ENCODE measurements at regions not wholly inside any gene's neighbourhood (a gene's known extent, or its start where the extent isn't known, plus 50 kb on each side); places are given as distances from the start of the nearest gene placed in this dataset.

DNA sequence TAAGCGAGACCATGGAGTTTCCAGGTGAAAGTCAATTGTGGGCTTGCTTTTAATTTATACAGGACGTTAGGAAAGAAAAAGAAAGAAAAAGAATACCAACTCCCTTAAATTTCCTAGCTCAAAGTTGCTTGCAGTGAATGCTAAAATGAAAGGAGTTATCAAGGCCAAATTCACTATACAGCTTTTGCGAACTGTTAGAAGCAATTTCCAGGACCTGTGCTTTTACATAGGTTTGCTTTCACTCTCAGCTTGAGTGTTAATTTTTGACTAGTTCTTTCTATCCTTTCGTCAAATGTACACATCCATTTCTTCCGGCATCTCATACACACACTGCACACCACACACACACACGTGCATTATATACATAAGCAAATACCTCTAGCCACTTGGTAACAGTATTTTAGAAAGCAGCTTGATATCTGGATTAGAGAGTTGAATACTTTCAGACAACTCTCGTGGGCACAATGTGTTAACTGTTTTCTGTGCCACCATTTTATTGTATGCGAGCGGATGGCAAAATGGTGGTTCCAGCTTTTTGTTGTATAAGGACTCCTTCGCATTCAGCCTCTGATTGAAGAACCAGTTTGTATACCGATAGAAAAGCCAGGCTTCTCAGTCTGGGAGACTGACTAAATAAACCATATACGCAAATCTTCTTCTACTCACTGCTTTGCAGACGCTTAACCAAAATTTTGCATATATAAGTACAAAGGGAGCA is 381.8 kb downstream of the MTX2 start:
- no peak for DNase-seq

DNA sequence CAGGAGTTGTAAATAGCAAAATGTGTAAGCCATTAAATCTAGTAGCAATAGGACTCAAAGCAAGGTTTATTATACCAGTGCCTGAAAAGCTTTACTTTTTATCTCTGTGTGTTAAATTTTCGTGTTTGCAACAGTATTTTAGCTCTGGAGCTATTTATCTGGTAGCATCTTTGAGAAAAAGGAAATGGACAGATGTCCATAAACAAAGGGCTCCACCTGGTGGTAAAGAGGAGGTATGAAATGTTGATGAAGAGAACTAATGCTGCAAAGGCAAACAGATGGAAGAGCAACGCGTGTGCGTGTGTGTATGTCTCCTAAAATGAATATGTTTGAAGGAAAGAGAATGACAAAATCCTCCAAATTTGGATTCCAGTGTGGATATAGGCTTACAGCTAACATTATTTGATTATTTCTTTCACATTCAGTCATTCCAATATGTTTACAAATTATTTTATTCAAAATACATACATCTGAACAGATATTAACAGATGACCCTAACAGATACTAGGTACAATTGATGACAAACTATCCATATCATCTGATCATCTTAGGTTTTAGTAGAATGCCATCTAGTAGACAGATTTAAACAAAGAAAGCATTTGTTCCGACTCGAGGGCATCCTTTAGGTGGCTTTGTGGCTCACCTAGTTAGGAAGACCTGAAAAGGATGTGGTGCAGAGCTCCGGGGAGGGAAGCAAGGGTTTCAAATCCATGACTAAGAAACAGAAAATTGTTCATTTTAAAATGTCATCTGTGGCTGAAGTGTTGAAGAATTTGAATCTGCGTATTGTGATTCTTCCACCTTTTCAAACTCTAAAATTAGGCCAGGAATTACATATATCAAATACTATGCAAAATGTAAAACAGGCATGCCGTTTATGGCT is 383.3 kb downstream of the MTX2 start:
- peak in 1 of 2 donors; percentile 56 for DNase-seq

DNA sequence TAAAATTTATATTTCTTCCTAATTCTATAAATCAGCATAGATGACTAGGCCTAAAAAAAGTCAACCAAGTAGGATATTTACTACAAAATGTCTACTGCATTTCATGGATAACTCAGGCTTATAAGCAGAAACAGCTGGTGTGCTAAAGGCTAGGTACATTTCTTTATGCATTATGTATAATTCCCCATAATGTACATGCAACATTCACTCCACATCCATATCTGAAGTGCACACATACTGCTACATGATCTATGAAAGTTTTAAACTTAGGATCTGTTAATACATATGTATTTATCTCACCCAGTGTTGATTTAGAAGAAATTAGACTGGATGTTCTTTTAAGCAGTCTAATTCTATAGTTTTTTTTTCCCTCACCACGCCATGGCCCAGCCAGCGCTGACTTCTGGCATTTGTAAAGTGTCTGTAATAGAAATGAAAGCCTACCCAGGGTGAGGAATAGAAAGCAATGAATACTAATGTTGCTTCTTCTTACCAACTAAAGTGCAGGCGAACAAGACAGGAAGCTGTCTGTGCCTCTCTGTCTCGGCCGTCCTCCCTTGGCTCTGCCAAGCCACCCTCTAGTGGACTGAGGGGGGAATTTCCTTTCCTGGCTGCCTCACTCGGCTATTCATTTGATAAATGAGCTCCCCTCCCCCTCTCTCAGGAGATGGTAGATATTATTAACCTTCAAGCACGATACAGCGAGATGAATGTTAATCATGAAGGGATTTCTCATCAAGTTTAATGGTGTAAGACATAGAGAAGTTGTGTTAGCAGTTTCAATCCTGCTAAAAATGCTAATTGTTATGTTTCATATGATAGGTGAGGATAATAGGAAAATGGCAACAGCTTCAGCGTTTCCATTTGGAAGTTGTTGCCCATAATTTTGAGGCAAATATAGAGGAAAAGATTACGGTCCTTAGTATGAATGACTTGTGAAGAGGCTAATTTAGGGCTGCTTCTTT is 384.5 kb downstream of the MTX2 start:
- DNase-seq: peak; percentile 27 to 32

DNA sequence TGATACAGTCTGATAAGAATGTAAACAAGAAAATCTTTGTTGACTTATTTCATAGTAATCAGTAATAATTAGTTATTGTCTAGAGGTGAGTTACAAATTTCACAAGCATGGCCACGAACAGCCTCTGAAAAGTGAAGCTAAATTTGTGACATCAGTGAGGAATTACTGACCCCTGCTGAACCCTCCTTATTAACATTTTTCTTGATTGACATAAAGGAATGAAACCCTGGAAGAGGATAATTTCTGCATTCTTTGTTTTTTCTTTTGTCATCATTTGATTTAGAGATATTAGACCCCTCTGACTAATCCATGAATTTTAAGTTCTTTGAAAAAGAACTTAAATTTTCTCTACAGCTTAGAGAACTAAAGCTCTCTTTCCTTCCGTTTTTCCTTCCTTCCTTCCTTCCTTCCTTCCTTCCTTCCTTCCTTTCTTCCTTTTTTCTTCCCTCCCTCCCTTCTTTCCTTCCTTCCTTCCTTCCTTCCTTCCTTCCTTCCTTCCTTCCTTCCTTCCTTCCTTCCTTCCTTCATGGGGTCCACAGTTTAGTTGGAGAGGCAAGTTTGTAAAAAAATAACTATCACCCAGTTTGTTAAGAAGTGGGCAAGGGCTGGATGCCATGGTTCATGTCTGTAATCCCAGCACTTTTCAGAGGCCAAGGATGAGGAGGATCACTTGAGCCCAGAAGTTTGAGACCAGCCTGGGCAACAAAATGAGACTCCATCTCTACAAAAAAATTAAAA is 387.0 kb downstream of the MTX2 start:
- no peak for DNase-seq

DNA sequence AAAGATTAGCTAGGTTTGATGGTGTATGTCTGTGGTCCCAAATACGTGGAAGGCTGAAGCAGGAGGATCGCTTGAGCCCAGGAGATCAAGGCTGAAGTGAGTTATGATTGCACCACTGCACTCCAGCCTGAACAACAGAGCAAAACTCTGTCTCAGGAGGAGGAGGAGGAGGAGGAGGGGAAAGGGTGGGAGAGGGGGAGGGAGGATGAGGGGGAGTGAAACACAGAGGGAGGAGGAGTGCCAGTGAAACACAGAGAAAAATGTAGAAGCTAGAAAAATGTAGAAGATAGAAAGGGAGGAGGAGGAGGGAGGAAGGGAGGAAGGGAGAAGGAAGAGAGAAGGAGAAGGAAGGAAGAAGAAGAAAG is 387.5 kb downstream of the MTX2 start:
- DNase-seq: no peak

DNA sequence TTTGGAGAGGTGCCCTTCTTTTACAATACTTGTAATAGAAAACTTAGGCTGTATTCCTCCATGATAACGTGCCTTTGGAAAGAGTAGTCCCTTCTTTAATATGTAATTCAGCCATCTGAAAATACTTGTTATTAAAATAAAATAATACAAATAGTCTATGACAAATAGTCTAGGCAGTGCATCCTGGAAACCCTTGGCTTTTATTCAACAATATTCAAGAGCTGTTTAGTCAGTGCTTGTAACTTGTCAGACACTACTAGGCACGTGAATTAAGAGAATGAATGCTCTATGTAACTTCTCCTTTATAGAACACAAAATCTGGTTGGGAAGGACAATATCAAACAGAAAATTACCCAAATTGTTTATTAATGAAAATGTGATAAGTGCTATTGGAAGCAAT is 388.2 kb downstream of the MTX2 start:
- DNase-seq: no peak

DNA sequence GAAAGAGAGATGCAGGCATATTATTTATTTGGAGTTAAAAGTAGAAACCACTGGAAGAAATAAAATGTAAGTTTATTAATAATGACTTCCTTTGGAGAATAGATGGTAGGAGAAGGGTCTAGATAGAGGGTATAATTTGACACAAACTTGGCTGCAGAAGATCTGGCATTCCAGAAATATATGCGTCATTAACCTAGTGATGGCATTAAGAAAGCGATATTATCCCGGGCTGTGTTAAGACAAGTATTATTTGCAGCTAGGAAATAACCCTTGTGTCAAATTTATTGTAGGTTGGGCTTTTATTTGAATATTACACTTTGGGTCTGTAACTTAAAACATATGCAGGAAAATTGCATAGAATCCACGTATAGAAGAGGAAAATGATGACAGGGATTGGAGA is 389.5 kb downstream of the MTX2 start:
- DNase-seq: no peak

DNA sequence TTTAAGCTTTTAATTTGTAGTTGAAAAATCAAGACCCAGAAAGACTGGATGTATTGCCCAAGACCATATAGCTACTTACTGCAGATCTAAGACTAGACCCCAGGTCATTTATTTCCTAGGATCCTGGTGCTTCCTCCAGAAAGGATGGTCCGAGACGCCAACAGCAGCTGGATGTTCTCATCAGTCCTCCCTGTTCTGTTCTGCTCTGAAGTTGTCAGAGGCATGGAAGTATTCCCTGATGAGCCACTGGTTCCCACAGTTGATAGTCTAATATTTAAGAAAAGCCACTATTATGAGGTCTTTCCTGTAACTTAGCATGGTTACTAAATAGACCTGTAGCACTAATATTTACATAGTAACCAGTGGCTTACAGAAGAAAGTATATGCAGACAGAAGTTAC is 393.5 kb downstream of the MTX2 start:
- no peak for DNase-seq

DNA sequence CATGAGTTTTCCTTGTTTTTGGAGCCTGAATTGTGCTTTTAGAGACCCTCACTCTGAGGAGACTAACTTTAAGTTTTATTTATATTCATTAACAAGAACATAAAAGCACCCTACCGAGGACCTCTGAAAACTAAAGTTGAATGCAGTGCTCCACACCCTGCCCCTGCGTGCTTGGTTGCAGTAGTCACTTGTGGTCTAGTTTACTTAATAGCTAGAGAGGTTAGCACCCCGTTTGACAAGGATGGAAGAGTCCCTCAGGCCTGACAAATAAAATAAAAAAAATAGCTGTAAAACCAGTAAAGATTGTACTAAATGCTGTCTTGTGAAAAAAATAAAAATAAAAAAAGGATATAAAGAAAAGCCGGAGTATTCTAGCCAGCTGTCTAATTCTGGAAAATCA is 395.2 kb downstream of the MTX2 start:
- no peak for DNase-seq

DNA sequence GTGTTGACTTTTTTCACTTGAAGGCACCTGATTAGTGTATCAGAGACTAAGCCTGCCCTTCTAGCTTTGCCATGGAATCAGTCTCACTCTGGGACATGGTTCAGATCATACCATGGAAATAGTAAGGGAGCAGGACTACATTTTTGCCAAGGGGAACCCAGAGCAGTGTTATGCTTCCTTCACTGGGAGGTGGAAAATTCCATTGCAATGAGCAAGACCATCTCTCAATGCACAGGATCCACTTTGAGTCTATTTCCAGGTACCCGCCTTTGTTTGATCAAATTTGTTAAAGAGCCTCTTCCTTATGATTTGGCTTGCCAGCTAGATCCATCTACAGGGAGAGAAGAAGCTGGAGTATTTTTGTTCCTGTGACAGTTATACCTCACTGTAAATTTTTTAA is 395.8 kb downstream of the MTX2 start:
- DNase-seq: no peak

DNA sequence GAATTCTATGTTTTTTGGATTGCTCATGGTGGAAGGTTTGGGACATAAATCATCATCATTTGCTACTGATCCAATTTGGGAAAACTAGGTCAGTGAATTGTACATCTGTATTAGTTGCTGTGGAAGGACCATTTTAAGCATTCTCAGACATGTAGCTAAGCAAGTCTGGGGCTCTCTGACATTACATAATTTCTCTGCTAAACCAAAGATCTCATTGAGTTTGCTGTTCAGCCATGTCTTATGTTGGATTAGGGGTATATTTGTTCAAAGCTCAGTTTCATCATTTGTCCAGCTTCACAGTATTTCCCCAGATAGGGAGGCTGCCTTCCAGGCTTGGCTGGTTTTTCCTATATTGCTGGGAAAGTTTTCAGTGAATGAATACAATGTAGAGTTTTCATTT is 399.7 kb downstream of the MTX2 start:
- no peak for DNase-seq

DNA sequence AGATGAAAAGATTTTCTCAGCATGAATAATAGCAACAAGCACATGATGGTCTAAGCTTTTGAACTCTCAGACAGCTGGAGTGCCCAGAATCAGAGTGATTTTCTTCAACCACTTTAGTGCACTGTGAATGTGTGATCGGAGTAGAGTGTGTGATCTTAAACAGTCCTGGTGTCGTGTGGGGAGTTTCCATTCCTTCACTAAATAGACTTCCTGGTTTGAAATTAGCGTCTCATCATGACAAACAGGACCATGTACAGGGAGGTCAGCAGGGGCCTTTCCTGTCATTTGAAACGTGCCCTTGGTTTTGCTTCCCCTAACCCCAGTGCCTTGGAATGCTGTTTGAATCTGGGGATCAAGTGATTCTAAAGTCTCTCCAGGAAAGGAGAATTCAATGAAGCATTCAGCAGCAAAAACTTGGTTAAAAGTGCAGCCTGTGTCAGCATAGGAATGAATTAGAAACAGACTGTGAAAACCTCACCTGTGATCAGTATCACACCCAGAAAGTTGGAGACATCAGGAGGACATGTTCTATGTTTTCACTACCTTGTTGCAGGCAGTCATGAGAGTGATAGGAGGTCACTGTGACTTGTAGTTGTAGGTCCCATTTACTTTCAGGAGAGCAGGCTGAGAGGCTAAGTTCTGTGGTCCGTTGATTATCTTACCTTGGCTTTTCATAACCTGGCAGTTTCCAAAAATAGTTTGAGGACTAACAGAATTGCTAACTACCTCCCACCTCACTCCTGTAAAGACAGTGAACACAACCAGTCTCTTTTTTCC is 400.3 kb downstream of the MTX2 start:
- no peak for DNase-seq

DNA sequence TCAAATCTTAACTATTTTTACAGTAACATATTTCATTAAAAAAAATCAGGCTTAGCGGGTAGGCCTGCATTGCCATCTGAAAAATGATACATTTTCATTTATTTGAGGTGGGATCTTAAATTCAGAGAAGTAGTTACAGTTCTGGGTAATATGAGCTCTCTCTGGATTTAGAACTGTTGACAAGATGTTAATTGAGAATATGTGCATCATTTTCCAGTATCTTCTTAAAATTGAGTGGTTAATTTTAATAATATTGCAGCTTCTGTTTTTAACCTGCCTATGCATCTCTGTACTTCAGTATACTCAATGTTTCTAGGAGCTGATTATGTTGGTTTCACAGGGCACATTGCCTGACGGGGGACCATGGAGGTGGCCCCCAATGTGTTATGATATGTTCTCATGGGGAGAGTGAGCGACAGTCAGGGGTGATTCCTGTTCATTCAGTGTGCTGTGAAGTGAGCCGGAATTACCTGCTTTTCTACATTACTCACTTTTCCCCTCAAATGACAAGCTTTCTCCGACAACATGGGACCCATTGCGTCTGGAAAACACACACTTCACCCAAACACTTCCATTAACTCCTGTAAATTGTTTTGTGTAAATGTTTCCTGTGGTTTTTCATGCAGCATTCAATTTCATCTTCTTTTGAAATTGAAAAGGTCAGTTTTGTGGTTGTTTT is 406.2 kb downstream of the MTX2 start:
- DNase-seq: no peak

DNA sequence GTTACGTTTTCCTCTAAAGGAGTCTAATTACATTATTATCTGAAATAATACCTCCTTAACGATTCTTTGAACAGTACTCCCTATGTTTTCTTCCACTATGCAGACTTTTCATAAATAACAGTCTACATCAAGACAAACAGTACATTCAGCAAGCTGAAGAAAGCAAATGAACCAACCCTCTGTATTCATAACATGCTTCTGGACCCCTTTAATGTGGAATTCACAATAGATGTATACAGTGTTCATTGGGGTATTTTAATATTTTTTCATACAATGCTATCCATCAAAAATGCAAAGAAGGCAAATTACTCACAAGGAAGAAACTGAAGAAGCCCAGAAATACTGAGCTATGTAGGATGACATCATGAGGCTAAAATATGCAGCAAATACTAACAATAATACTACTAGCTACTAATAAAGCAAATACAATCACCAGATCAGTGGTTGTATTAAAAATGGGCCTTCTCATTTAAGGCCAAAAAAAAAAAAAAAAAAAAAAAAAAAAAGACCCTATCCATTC is 408.6 kb downstream of the MTX2 start:
- DNase-seq: no peak

DNA sequence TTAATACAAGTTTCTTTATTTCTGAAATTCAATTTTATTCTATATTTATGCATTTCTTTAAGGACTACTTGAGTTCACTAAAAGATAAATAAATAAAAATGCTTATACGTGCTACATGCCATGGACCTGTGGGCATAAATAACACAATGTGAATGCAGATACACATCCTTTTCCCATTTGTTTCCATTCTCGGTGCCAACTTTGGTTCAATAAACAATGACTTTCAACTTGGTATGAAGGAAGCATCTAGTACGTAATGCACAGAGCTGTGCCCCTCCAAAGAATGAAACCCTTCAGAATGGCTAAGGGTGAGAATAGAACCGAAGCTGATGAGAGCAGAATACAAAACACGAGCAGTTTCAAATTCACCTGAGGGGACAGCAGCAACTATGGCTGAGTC is 409.3 kb downstream of the MTX2 start:
- DNase-seq: no peak

DNA sequence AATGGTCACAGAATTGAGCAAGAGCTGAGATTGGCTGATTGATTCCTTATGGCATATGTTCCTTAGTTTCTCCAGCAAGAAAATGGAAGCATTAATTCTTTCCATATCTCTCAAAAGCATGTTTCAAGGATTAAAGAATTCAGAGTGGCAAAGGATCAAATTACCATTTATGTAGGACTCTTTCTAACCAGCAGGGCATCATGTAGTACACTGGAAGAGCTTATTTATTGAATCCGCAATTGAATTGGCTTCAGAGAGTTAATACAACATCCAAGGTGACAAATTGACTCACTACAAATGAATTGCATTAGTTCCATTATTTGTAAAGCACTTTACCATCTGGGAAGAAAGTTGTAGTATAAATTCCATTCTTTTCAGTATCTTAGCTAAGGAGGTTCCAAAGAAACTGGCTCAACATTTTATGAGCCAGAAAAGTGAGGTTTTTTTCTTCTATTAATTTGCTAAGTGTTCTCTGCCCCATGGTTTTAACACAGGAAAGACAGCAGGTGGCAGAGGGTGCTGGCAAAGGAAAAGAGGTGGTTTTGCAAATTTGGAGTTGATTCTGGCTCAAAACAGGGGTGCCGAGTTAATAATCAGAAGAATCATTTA is 409.9 kb downstream of the MTX2 start:
- DNase-seq: no peak

DNA sequence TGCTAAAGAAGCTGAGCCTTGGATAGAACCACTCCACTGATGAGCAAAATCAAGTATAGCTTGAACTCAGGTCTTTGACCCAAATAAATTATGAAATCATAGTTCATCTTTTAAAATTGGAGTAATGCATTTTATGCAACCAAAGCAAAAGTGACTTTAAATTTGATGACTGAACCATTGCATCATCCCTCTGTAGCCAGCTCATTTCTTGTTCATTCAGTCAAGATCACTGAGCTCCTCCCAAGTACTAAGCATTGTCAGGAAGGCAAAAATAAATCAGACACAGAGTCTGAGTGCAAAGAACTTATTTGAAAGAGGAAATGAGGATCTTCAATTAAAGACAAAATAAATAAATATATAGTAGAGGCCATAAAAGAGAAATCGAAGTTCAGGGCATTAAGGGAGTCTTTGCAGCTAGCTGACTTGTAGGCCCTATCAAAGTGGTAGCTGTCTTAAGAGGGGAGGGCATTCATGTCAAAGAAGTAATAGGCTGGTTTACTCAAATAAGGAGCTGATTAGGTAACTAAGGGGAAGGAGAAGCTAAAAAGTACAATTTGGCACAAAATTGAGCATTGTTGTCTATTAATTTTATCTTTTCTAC is 411.8 kb downstream of the MTX2 start:
- no peak for DNase-seq

DNA sequence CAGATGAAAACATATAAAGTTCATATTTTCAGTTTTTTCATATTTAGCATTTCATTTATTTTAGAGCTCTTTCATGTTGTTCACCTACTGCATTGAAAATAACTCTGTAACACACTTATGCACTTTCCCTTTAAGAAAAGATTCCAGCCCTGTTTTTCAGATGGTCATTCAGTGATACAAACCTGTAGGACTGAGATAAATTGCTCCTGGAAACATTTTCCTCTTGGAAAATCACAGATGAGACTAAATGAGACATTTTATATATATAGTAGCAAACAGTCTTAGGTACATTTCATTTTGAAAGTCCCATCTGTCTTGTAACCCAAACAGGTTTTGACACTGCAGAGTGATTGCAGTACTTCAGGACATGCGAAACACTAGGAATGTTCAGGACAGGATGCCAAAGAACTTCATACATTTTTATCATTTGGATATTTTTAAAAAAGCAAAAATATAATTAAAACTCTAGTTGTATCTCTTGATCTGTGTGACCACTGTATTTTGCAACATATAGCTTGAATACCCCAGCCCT is 412.4 kb downstream of the MTX2 start:
- no peak for DNase-seq

DNA sequence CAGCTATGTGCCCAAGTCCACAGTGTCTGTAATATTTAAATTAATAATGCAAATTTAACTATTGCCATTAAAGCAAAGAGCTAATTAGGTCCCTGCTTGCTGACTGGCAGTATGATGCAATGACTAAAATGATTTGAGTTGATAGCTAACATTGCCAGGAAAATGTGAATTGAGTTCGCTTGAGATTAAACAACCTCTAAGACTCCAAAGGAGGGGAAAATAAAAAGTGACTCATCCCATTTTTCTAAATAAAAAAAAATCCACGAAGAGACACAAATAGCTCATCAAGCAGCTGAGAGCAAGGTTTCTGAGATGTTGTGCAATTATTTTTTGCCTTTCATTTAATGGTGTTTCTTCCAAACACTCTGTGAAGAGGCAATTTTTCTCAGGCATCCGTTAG is 413.0 kb downstream of the MTX2 start:
- no peak for DNase-seq

DNA sequence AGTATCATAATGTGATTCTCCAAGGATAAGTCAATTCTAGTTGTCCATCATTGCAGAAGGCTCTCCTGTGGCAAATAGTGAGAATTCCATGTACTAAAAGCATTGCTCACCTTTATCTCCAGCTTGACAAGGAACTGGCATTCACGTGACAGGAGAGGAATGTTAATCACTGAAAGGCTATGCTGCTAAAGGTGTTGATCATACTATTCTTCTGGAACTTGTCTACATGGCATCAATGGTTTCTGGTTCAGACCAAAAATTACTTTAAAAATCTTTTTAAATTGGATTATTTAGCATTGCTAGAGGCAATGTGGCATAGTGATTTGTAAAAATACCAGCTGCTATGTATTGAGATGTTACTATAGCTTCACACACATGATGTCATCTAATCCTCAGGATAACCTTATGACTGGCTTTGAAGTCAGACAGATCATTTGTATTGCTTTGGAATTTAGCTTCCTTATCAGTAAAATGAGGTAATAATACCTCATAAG is 414.4 kb downstream of the MTX2 start:
- no peak for DNase-seq

All from CD4-positive, alpha-beta T cell treated with Interleukin-4 for 1 hour (primary cell).